AG20443 (cell line): ENCODE measurements at regions not wholly inside any gene's neighbourhood (a gene's known extent, or its start where the extent isn't known, plus 50 kb on each side); places are given as distances from the start of the nearest gene placed in this dataset.

Source experiments
- DNase-seq: peaks from one replicate; pipeline ENCODE4 v3.0.0; 2012; ENCODE audit warnings: low spot score, mixed read lengths

GRCh38 chr5:23367874-23368273, 139.5 kb upstream of the PRDM9 start:
- no peak for DNase-seq

GRCh38 chr5:23353286-23353685, 154.1 kb upstream of the PRDM9 start:
- DNase-seq = no peak

GRCh38 chr5:23352446-23352845, 155.0 kb upstream of the PRDM9 start:
- DNase-seq = no peak

GRCh38 chr5:23343121-23343520, 164.3 kb upstream of the PRDM9 start:
- no peak for DNase-seq

- DNase-seq = no peak
These were observed 174.7 kb upstream of the PRDM9 start for GRCh38 chr5:23332650-23333251.

GRCh38 chr5:23330726-23331125, 176.7 kb upstream of the PRDM9 start:
- no peak for DNase-seq

GRCh38 chr5:23319901-23320300, 187.5 kb upstream of the PRDM9 start:
- no peak for DNase-seq

- no peak for DNase-seq
These were observed 188.4 kb upstream of the PRDM9 start for GRCh38 chr5:23318960-23319359.

GRCh38 chr5:23318166-23318565, 189.2 kb upstream of the PRDM9 start:
- no peak for DNase-seq

- no peak for DNase-seq
These were observed 191.3 kb upstream of the PRDM9 start for GRCh38 chr5:23316060-23316591.

- DNase-seq = no peak
These were observed 192.6 kb upstream of the PRDM9 start for GRCh38 chr5:23314827-23315226.

GRCh38 chr5:23305055-23305454, 202.4 kb upstream of the PRDM9 start:
- DNase-seq = no peak

- no peak for DNase-seq
These were observed 203.6 kb upstream of the PRDM9 start for GRCh38 chr5:23303836-23304235.

GRCh38 chr5:23303435-23303834, 204.0 kb upstream of the PRDM9 start:
- no peak for DNase-seq

GRCh38 chr5:23302438-23302837, 205.0 kb upstream of the PRDM9 start:
- DNase-seq = no peak

- no peak for DNase-seq
These were observed 218.2 kb upstream of the PRDM9 start for GRCh38 chr5:23289162-23289561.

- no peak for DNase-seq
These were observed 222.8 kb upstream of the PRDM9 start for GRCh38 chr5:23284656-23285055.

GRCh38 chr5:23274171-23274570, 233.2 kb upstream of the PRDM9 start:
- DNase-seq = no peak

- no peak for DNase-seq
These were observed 237.4 kb upstream of the PRDM9 start for GRCh38 chr5:23269981-23270380.

- DNase-seq = no peak
These were observed 239.3 kb upstream of the PRDM9 start for GRCh38 chr5:23268136-23268535.

- DNase-seq = no peak
These were observed 246.8 kb upstream of the PRDM9 start for GRCh38 chr5:23260621-23261020.

- no peak for DNase-seq
These were observed 249.8 kb upstream of the PRDM9 start for GRCh38 chr5:23257656-23258055.

- DNase-seq = no peak
These were observed 253.7 kb upstream of the PRDM9 start for GRCh38 chr5:23253621-23254198.

GRCh38 chr5:23242891-23243290, 264.5 kb upstream of the PRDM9 start:
- DNase-seq = no peak
